ENCODE measurements at regions not wholly inside any gene's neighbourhood (a gene's known extent, or its start where the extent isn't known, plus 50 kb on each side); places are given as distances from the start of the nearest gene placed in this dataset.

DNA sequence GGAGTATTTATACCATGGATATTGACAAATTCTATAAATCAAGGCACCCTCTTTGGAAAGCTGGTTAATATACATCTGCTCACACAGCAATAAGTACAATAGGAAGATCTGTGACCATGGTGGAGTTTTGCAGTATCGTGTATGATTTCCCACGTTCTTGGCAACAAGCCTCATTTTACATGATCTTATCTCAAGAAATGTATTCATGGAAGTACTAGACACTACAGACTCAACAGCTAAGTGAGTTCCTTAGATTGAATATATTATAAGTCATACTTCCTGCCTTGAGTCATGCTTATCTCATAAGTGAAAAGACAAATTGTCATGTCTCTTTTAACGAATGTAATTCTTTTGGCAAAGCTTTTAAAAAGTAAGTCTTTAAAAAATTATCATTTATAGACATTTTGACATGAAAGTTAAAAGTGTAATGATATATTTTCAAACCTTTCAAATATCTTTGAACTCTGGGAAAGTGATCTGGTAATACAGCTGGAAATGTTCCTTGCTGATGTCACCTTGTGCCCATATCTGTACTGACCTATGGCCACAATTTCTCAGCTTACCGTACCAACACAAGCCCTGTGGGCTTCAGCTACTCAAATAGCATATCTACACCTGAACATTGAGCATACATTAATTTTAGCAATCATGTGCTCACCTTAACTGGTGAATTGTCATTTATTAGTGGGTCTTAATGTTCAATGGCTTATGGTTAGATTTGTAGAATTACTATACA, 130.3 kb upstream of the TMC3 start:
- Mint-ChIP-seq H3K36me3 (peaks cover 2% of the 10 kb centered on the region; the same call in 1 of the 2 replicates), H3K27ac (no peak overlapping the region), H3K4me3 (no peak overlapping the region), H3K4me1 (no peaks in the 10 kb centered on the region), H3K9me3 (peaks cover 13% of the 10 kb centered on the region), H3K27me3 (ENCODE audit: low read depth) (no peaks in the 10 kb centered on the region)
- DNase-seq (ENCODE audit: low spot score) (no peak), ATAC-seq (no peak)
- POLR2A ChIA-PET = no interaction called here
- no peak for TF ChIP-seq RELA (CRISPR knock-in tag; IDR thresholded peaks at IDR 0.05; ENCODE audit: borderline replicate concordance)
- TF ChIP-seq CREM (CRISPR knock-in tag; IDR thresholded peaks at IDR 0.05) = no peak
- TF ChIP-seq RORB (CRISPR knock-in tag; IDR thresholded peaks at IDR 0.05) = no peak
- no peak for TF ChIP-seq CBFB (CRISPR knock-in tag; IDR thresholded peaks at IDR 0.05; ENCODE audit: low read depth)
- no peak for TF ChIP-seq GTF2I (CRISPR knock-in tag; conservative IDR thresholded peaks at IDR 0.05)
- no peak for TF ChIP-seq ELF4 (CRISPR knock-in tag; IDR thresholded peaks at IDR 0.05; ENCODE audit: low read depth)
- no peak for TF ChIP-seq ZNF317 (CRISPR knock-in tag; IDR thresholded peaks at IDR 0.05; ENCODE audit: borderline replicate concordance, low read depth)
- TF ChIP-seq, protein P1, sequence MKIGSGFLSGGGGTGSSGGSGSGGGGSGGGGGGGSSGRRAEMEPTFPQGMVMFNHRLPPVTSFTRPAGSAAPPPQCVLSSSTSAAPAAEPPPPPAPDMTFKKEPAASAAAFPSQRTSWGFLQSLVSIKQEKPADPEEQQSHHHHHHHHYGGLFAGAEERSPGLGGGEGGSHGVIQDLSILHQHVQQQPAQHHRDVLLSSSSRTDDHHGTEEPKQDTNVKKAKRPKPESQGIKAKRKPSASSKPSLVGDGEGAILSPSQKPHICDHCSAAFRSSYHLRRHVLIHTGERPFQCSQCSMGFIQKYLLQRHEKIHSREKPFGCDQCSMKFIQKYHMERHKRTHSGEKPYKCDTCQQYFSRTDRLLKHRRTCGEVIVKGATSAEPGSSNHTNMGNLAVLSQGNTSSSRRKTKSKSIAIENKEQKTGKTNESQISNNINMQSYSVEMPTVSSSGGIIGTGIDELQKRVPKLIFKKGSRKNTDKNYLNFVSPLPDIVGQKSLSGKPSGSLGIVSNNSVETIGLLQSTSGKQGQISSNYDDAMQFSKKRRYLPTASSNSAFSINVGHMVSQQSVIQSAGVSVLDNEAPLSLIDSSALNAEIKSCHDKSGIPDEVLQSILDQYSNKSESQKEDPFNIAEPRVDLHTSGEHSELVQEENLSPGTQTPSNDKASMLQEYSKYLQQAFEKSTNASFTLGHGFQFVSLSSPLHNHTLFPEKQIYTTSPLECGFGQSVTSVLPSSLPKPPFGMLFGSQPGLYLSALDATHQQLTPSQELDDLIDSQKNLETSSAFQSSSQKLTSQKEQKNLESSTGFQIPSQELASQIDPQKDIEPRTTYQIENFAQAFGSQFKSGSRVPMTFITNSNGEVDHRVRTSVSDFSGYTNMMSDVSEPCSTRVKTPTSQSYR (CRISPR knock-in tag; IDR thresholded peaks at IDR 0.05) = no peak
- no peak for TF ChIP-seq MXD4 (CRISPR knock-in tag; IDR thresholded peaks at IDR 0.05; ENCODE audit: borderline replicate concordance)
- no peak for TF ChIP-seq FOXK1 (CRISPR knock-in tag; IDR thresholded peaks at IDR 0.05)
- no peak for TF ChIP-seq CREB1 (CRISPR knock-in tag; IDR thresholded peaks at IDR 0.05)
- TF ChIP-seq ATF1 (CRISPR knock-in tag; IDR thresholded peaks at IDR 0.05) = no peak
- no peak for TF ChIP-seq GRHL2 (CRISPR knock-in tag; IDR thresholded peaks at IDR 0.05; ENCODE audit: insufficient replicate concordance, severe bottlenecking)
- TF ChIP-seq GABPB1 (CRISPR knock-in tag; IDR thresholded peaks at IDR 0.05) = no peak
- no peak for TF ChIP-seq ZNF416 (CRISPR knock-in tag; IDR thresholded peaks at IDR 0.05)
- no peak for TF ChIP-seq TP53 (CRISPR knock-in tag; IDR thresholded peaks at IDR 0.05)
- TF ChIP-seq NFYB (CRISPR knock-in tag; conservative IDR thresholded peaks at IDR 0.05; ENCODE audit: low read depth) = no peak
- CTCF ChIA-PET = no interaction called here

DNA sequence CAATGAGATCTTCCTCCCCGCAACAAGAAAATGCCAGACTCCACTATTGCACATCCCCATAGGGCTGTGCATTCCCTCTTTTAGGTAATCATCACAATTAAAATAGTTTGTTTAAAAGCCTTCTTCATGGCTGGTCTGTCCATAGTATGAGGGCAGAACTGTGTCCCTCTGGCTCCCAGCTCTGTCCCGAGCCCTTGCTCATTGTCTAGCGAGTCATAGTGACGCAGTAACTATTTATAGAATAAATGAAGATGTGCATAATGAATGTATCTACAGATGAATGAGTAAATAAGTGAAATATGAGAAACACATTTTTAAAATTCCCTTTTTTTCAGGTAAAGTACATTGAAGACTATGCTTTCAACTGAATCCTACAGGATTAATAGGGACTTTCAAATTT, 128.4 kb upstream of the TMC3 start:
- Mint-ChIP-seq H3K4me1 (peaks cover 13% of the 10 kb centered on the region), H3K9me3 (peaks cover 30% of the 10 kb centered on the region), H3K4me3 (no peak overlapping the region), H3K36me3 (peaks cover 2% of the 10 kb centered on the region; the same call in 1 of the 2 replicates), H3K27ac (no peak overlapping the region), H3K27me3 (ENCODE audit: low read depth) (no peaks in the 10 kb centered on the region)
- no peak for TF ChIP-seq CREM (CRISPR knock-in tag; IDR thresholded peaks at IDR 0.05)
- TF ChIP-seq, protein P2, sequence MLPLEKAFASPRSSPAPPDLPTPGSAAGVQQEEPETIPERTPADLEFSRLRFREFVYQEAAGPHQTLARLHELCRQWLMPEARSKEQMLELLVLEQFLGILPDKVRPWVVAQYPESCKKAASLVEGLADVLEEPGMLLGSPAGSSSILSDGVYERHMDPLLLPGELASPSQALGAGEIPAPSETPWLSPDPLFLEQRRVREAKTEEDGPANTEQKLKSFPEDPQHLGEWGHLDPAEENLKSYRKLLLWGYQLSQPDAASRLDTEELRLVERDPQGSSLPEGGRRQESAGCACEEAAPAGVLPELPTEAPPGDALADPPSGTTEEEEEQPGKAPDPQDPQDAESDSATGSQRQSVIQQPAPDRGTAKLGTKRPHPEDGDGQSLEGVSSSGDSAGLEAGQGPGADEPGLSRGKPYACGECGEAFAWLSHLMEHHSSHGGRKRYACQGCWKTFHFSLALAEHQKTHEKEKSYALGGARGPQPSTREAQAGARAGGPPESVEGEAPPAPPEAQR (CRISPR knock-in tag; IDR thresholded peaks at IDR 0.05) = no peak
- TF ChIP-seq ETV6 (CRISPR knock-in tag; IDR thresholded peaks at IDR 0.05) = no peak
- TF ChIP-seq RELA (CRISPR knock-in tag; IDR thresholded peaks at IDR 0.05; ENCODE audit: borderline replicate concordance) = no peak
- TF ChIP-seq TEAD4 (CRISPR knock-in tag; IDR thresholded peaks at IDR 0.05) = no peak
- TF ChIP-seq GABPB1 (CRISPR knock-in tag; IDR thresholded peaks at IDR 0.05) = no peak
- no peak for TF ChIP-seq RORB (CRISPR knock-in tag; IDR thresholded peaks at IDR 0.05)
- TF ChIP-seq, protein P3, sequence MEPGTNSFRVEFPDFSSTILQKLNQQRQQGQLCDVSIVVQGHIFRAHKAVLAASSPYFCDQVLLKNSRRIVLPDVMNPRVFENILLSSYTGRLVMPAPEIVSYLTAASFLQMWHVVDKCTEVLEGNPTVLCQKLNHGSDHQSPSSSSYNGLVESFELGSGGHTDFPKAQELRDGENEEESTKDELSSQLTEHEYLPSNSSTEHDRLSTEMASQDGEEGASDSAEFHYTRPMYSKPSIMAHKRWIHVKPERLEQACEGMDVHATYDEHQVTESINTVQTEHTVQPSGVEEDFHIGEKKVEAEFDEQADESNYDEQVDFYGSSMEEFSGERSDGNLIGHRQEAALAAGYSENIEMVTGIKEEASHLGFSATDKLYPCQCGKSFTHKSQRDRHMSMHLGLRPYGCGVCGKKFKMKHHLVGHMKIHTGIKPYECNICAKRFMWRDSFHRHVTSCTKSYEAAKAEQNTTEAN (CRISPR knock-in tag; IDR thresholded peaks at IDR 0.05) = no peak
- TF ChIP-seq ZNF416 (CRISPR knock-in tag; IDR thresholded peaks at IDR 0.05) = no peak
- ChIA-PET POLR2A (no interaction called here), CTCF (no interaction called here)
- no peak for DNase-seq (ENCODE audit: low spot score)
- ATAC-seq = no peak
